H1 (cell line): ENCODE measurements at regions not wholly inside any gene's neighbourhood (a gene's known extent, or its start where the extent isn't known, plus 50 kb on each side); places are given as distances from the start of the nearest gene placed in this dataset.

Experiments used
- CHD7 ChIP-seq: fragments of 300-600 bp; sonication (generic); IDR thresholded peaks from 2 replicates; pipeline ENCODE4 v1.7.1; 2012; ENCODE audit warnings: low read length, moderate library complexity, mild to moderate bottlenecking, inconsistent platforms; ENCODE audit not compliant: insufficient replicate concordance
- HDAC2 ChIP-seq, 2 experiments: fragments of 300-600 bp in 1 of 2; sonication (generic) in 1 of 2; IDR thresholded peaks; 2 replicates each; pipeline ENCODE4 v1.6.1; 2011 to 2012; ENCODE audit warnings: low read depth in 2 of 2, low read length in 2 of 2, mild to moderate bottlenecking in 2 of 2, moderate library complexity in 2 of 2, borderline replicate concordance in 1 of 2, inconsistent platforms in 1 of 2
- NANOG ChIP-seq: IDR thresholded peaks from 2 replicates; pipeline ENCODE4 v1.6.1; 2011; ENCODE audit warnings: low read length, low read depth, mild to moderate bottlenecking, inconsistent platforms; ENCODE audit not compliant: insufficient read depth, poor library complexity, severe bottlenecking
- TAF1 ChIP-seq: IDR thresholded peaks from 2 replicates; pipeline ENCODE4 v1.6.1; 2011; ENCODE audit warnings: mild to moderate bottlenecking, low read depth, low read length

DNA sequence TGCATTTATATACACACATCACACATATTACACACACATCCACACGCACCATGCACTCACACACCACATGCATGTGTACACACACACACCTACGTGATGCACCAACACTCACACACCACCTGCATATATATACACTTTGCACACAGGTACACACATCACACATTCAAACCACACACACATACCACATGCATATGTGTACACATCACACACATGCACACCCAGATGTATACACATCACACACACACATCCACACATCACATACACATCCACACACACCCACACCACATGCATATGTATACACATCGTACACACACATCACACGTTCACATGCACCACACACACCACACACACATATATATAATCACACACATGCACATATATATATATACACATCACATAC, 281.8 kb downstream of the IRF8 start (continued):
- TF ChIP-seq CHD7, result no peak
- TF ChIP-seq NANOG, result no peak
- no peak for TF ChIP-seq TAF1
- no peak for TF ChIP-seq HDAC2 (IDR thresholded peaks at IDR 0.05; ENCODE audit: borderline replicate concordance in 1 of 2, low read depth in 2 of 2, low read length in 2 of 2)
